HG03354 (cell line): ENCODE measurements at regions not wholly inside any gene's neighbourhood (a gene's known extent, or its start where the extent isn't known, plus 50 kb on each side); places are given as distances from the start of the nearest gene placed in this dataset.
"Not testable (repeated sequence)": the region's sequence is repeated elsewhere in the genome, so short reads cannot be mapped to it uniquely, and the experiment has no call there.

ENCODE experiments used
- ATAC-seq: cut with Tn5 transposase; IDR thresholded peaks from one replicate; pipeline ENCODE4 v1.9.1; 2021; ENCODE audit warnings: mild to moderate bottlenecking; ENCODE audit not compliant: unreplicated experiment, poor library complexity, severe bottlenecking

DNA sequence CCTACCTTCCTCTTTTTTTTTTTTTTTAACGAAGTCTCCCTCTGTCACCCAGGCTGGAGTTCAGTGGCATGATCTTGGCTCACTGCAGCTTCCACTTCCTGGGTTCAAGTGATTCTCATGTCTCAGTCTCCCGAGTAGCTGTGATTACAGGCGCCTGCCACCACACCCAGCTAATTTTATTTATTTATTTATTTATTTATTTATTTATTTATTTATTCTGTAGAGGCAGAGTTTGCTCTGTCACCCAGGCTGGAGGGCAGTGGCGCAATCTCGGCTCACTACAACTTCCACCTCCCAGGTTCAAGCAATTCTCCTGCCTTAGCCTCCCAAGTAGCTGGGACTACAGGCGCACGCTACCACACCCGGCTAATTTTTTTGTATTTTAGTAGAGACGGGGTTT lies 66.0 kb upstream of the ELN start:
- ATAC-seq: not testable (repeated sequence)

DNA sequence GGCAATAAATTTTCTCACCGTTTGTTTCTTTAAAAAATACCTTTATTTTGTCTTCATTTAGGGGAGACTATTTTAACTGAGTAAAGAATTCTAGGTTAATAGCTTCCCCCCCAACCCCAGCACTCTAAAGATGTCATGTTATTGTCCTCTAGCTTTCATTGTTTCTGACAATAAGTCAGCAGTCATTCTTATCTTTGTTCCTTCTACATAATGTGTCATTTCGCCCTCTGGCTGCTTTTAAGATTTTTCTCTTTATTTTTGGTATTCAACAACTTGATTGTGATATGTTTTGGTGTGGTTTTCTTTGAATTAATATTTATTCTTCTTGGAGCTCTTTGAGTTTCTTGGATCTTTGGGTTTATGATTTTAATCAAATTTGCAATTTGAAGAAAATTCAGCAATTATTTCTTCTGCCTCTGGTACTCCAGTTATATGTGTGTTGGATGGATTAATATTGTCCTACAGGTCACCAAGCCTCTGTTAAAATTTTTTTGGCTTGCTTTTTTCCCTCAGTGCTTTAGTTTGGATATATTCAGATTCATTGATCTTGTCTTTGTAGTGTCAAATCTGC lies 64.6 kb upstream of the ELN start:
- no peak for ATAC-seq

DNA sequence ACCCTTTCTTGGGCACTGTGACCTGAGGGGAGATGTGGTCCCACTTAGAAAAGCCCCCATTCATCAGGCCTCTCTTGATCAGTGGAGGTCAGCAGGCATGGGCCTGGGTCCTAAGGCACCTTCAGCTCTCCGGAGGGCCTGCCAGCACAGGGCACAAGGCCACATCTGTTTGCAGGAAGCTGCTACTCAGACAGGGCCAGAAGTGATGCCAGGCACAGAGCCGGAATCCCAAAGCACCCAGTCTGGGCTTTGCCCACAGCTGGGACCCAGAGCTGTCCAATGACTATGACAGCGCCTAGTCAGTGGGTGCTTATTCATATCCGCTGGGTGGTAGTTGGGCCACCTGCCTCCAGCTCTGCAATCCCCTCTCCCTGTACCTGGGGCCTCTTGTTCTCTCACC lies 63.2 kb upstream of the ELN start:
- ATAC-seq: no peak

DNA sequence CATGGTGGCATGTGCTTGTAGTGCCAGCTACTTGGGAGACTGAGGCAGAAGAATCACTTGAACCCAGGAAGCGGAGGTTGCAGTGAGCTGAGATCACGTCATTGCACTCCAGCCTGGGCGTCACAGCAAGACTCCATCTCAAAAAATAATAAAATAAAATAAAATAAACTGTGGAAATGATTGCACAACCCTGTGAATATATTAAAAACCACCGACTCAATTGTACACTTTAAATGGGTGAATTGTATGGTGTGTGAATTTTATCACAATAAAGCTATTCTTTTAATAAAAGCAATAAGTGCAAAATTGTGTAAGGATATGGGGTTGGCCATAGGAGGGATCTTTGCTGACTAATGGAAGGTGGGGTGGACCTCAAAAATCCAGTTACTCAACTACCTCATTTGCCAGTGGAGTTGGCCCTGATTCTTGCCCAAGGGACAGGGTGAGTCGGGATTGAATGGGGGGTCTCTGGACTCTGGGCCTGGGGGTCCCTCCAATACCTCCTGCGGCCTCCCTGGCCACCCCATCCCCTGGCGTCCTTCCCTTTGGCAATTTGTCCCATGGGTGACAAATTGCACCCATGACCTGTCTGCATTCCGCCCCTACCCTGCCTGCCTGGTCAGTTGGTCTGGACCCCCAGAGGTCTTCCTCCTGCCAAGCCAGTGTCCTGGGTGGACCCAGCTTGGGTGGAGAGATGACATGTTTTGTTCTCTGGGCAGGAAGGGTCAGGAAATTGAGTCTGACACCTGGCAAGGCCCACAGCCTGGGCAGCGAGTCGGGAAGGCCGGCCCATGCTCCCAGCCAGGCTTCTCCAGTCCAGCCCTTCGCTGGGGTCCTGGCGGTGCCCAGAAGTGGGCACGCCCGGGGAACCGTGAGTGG lies 61.7 kb upstream of the ELN start:
- ATAC-seq: no peak

DNA sequence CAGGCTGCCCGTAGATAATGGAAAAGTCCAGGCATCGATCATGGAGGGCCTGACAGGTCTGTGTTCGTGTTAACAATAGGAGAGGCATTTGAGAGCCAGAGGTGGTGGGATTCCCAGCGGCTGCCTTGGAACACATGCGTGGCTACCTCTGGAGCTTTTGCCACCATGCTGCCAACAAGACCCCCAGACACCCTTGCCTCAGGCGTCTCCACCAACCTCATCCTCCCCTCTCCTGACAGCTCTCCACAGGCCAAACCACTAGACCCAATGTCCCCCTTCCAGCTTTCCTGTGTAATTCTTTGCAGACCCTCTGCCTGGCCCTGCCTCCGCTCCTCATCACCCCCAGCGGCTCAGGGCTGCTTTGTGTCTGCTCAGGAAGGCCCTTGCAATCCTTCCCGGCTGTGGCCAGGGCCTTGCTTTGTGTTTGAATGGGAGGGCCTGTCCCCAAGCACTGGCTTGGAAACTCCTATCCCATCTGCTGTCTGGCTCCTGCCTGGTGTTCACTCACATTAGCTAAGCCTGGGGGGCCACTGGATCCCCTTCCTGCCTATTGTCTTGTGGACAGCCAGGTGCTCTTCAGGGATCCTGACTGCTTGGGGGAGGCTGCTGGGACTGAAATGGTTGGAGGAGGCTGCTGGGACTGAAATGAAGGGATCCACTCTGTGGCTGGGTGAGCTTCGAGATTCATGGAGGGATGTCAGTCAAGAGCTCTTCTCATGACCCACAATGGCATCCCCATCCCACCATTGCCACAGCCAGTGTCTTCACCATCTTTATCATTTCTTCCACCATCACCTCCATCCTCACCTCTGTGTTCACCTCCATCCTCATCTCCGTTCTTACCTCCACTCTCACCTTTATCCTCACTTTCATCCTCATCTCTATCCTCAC lies 60.8 kb upstream of the ELN start:
- ATAC-seq: no peak

DNA sequence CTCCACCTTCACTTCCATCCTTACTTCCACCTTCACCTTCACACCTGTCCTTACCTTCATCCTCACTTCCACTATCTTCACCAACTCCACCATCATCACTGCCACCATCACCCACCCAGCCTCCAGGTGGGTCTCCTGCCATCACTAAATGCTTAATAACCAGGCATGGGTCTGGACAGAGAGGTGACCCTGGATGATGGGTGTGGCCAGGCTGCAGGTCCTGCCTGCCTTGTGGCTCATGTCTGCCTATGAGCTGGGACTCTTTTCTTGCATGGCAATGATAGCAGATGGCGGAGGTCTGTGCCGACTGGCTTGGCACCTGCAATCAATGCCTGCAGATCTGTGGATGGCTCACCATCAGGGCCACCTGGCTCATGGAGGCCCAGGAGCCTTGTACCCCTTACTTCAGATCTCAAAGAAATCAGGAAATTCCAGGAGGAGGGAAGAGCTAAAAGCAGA lies 60.1 kb upstream of the ELN start:
- ATAC-seq: no peak

DNA sequence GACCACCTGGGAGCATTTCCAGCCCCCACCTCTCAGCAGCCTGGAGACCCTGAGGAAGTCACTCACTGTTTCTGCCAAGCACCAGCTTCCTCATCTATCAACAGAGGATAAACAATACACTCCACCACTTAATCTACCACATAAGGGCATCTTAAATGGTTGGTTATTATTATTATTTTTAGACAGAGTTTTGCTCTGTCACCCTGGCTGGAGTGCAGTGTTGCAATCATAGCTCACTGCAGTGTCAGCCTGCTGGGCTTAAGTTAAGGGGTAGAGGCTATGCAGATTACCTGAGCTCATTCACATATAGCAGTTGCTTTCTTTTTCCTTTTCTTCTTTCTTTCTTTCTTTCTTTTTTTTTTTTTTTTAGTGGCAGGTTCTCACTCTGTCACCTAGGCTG lies 59.5 kb upstream of the ELN start:
- no peak for ATAC-seq

DNA sequence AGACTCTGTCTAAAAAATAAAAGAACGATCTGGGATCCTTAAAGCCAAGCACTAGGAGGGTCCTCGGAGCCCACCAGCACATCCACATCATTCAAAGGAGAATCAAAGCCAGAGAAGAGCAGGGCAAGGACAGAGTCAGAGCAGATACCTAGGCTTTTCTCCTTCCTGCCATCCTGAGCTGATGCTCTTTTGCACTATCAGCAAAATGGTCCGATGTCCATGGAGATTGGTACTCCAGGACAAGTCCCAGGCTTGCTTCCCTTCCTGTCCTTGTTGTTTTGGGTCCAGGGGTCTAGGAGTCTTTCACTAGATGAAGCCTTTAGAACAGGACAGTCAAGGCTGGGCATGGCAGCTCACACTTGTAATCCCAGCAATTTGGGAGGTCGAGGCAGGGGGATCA lies 58.0 kb upstream of the ELN start:
- ATAC-seq: no peak

DNA sequence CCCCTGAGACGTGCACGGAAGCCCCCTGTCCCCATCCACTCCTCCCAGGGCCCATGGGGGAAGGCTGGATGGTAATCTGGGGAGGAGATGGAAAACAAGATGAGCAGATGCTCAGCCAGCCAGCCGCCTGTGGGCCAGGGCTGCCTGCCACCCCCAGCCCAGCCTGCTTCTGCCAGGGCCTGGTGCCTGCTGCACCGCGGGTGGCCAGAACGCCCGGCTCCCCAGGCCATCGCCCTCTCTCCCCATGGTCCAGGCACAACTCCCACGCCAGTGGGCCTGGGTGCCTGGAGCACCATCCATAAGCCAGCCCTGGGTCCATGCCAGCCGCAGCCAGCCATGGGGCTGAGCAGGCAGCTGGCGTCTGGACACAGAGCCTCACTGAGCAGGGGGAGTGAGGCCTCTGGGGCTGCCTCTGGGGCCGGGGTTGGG lies 57.2 kb upstream of the ELN start:
- no peak for ATAC-seq

DNA sequence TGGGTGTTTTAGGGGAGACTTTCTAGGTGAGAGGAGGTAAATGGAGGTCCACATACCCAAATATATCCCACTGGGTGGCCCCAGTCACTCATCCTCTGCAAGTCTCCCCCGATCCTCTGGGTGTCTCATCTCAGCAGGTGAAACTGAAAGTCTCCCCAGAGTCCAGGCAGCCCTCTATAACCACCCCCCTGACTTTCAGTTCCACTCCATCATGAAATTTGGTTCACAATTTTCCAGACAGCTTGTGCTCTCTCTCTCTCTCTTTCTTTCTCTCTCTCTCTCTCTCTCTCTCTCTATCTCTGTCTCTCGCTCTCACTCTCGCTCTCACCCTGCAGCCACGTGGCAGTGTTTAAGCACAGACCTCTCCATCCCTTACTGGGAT lies 56.7 kb upstream of the ELN start:
- ATAC-seq: peak; percentile 71

DNA sequence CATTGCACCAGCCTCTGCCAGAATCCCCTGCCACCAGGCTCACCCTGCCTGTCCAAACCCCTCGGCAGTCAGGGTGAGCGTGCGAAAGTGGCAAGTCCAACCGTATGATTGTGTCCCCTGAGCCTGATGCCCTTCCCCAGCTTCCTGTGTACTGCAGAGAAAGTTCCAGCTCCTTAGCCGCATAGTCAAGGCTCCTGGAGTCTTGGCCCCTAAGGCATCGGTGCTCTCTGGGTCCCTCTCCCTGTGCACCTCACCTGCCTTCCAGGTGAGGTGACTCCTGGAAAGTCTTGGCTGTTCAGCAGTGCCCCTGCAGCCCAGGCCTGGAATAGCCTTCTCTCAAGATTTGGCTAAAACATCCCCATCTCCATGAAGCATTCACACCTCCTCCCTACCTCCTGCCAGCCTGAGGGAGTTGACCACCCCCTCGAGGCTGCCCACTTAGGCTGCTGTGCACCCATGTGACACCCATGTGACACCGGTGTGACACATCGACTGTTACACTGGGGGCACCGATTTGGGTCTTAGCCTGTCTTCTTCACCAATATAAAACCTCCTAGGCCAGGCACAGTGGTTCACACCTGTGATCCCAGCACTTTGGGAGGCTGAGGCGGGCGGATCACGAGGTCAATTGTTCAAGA lies 56.1 kb upstream of the ELN start:
- no peak for ATAC-seq

DNA sequence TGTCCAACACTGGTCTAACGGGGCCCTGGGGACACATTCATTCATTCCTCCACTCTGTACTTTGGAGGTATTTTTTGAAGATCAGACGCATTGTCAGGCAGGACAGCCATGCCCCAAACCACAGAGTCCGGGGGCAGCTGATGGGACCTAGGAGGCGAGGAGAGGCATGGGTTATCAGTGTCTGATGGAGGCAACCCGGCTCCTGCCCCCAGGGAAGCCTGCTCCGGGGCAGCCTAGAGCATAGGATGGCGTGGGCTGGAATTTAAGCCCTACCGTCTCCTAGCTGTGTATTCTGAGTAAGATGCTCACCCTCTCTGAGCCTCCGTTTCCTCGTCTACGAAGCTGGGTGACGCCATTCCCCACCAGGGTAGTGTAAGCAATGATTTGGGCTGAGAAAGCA lies 55.4 kb upstream of the ELN start:
- ATAC-seq: no peak

DNA sequence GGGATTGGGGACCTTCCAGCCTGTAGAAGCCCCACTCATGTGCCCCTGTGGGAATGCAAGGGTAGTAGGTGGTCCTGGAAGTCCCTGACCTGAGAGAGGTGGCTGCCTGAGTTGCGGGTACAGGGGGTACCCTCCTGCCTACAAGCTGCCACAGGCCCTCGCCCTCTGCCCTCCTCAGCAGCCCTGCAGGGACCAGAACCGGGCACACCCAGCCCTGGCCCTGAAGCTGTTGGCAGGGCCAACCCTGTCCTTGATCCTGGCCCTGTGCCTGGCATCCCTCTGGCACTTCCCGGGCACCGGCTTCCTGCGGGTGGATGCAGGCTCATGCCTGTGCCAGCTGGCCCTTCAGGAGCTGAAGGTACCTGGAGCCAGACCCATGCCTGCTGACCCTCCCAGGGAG lies 54.9 kb upstream of the ELN start:
- no peak for ATAC-seq

DNA sequence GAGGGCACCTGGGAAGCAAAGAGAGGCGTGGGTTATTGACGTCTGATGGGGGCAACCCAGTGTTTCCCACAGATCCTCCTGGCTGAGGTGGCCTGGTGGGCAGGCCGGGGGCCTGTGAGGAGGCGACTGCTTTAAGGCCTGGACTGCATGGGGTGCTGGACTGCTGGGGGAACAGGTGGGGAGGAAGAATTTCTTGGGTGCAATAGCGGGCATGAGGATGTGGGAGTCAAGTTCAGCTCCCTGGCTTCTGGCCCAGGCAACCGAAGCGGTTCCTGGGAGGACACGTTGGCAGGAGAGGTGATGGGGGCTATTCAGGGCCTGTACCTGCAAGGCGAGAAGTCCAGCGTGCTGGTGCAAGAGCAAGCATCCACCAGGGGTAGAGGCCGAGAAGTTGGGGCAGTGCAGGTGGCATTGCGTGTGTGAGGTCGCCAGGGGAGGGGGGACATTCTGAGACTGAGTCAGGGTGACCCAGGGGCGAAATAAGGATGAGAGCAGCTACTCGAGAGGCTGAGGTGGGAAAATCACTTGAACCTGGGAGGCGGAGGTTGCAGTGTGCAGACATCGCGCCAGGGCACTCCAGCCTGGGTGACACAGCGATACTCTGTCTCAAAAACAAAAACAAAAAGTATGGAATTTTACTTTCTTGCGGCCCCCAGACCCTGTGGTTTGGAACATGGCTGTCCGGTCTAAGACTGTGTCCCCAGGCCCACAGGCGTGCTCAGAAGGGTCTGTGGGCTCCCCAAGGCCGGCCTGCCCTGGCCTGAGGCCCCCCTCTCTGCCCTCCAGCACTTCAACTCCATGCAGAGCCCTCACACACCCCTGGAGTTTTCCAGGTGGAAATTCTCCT lies 53.6 kb upstream of the ELN start:
- no peak for ATAC-seq

DNA sequence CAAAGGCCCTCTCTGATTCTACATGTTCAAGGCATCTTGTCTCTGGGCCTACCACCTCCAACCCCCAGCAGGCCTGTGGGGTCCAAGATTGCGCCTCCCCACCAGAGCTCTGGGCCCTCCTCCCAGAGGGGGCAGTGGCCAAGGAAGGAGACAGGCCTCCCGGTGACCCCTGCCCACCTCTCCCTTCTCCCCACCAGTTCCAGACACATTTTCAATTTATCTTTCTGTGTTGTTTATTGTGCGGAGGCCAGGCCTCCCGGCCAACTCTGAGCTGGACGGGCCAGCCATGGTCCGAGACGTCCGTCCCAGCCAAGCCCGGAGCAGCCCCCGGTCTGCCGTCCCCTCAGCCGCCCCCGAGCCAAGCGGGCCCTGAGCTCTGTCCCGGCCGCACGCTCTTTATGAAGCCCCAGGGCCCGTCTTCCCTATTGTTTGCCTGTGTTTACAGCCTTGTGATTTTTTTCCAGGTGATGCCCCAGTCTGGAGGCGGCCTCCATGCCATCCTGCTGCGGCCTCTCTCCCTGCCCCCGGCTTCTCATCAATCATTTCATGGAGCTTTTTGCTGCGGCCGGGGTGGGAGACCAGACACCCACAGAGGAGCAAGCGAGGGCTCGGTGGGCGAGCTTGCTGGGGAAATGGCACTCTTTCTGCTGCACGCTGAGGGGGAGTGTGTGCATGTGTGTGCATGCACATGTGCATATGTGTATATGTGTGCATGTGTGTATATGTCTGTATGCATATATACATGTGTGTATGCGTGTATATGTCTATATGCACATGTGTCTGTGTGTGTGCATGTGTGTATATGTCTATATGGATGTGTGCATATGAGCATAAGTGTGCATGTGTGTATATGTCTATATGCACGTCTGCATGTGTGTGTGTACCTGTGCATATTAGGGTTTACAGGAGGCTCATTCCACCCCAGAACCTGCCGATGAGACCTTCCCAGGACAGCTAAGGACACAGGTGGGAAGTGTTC lies 52.7 kb upstream of the ELN start:
- no peak for ATAC-seq

DNA sequence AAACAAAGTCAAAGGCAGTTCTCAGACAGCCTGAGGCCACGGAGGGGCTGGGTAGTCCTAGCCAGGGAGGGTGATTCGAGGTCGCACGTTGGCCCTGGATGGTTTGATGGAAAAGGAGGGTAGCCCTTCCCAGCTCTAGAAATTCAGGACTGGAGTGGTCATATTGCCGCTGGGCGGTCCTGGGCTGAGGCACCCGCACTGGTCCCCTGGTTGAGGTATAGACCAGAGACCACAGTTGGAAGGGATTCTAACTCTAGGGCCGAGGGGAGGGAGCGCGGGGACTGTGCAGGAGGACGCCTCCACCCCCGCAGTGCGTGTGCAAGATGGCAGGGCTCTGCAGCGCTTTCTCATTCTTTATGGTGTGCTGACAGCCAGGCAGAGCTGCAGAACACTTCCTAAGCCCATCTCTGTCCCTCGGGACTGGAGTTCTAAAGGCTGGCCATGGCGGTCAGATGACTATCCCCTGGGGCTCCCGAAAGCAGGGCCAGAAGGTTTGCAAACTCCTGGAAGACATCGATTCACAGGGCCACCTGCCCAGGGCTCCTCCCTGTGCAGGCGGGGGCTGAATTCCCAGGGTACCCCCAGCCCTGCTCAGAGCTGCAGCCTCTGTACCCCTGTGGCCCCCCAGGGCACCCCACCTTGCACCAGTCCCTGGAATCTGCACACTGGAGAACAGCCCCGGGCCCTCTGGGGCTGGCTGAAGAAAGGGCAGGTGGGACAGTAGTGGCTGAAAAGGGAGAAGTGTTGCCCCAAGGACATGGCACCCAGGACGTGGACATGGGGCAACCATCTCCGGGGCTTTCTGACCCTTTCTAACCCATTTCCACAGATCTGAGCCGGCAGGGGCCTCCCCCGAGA lies 51.0 kb upstream of the ELN start:
- ATAC-seq: no peak
